ENCODE measurements at regions not wholly inside any gene's neighbourhood (a gene's known extent, or its start where the extent isn't known, plus 50 kb on each side); places are given as distances from the start of the nearest gene placed in this dataset.

GRCh38 chr2:181836583-181836982 lies 54.9 kb upstream of the ITPRID2 start:
- DNase-seq (ENCODE audit: low read depth), result no peak

DNA sequence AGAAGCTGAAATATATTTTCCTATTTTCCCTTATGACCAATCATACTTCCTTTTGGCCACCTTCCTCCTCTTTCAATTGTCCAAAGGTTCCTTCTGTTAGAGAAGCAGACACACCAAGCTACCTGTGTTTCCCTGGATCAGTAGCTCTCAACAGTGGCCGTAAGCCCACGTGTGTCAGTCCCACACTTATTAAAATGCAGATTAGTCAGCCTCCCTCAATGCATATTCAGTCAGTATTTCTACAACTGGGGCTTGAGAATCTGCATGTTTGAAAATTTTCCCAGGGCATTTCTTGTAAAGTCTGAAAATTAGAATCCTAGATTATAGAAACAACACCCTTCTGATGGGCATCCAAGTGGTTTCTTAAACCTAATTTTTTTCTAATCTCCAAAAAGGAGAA lies 54.0 kb upstream of the ITPRID2 start:
- DNase-seq (ENCODE audit: low read depth), result no peak

GRCh38 chr2:181839811-181840210 lies 51.7 kb upstream of the ITPRID2 start:
- no peak for DNase-seq (ENCODE audit: low read depth)

GRCh38 chr2:181841079-181841478 lies 50.5 kb upstream of the ITPRID2 start:
- no peak for DNase-seq (ENCODE audit: low read depth)

All from T follicular helper cell (primary cell).